ENCODE measurements at regions not wholly inside any gene's neighbourhood (a gene's known extent, or its start where the extent isn't known, plus 50 kb on each side); places are given as distances from the start of the nearest gene placed in this dataset.
"Not testable (repeated sequence)": the region's sequence is repeated elsewhere in the genome, so short reads cannot be mapped to it uniquely, and the experiment has no call there.

- ATAC-seq = no peak
- no peak for DNase-seq
- intact Hi-C loops (cut with micrococcal nuclease) = no loop called here
Observed at GRCh38 chr4:64682946-64683345, 273.7 kb upstream of the TECRL start.

GRCh38 chr4:64682481-64682880, 273.2 kb upstream of the TECRL start:
- intact Hi-C loops (cut with micrococcal nuclease) = no loop called here
- DNase-seq (no peak), ATAC-seq (no peak)

- intact Hi-C loops (cut with micrococcal nuclease); DNase-seq; ATAC-seq: not testable (repeated sequence)
Observed at GRCh38 chr4:64673121-64673520, 263.9 kb upstream of the TECRL start.

GRCh38 chr4:64670647-64671046, 261.4 kb upstream of the TECRL start:
- intact Hi-C loops (cut with micrococcal nuclease) = no loop called here
- DNase-seq (no peak), ATAC-seq (no peak)

- no peak for DNase-seq
- ATAC-seq = no peak
- intact Hi-C loops (cut with micrococcal nuclease) = no loop called here
Observed at GRCh38 chr4:64643841-64644240, 234.6 kb upstream of the TECRL start.

GRCh38 chr4:64642936-64643335, 233.7 kb upstream of the TECRL start:
- DNase-seq = no peak
- no peak for ATAC-seq

GRCh38 chr4:64640402-64640801, 231.2 kb upstream of the TECRL start:
- DNase-seq = peak; percentile 11
- intact Hi-C loops (cut with micrococcal nuclease); ATAC-seq: not testable (repeated sequence)

More at GRCh38 chr4:64642936-64643335, 233.7 kb upstream of the TECRL start:
- intact Hi-C loops (cut with micrococcal nuclease) = no loop called here

- intact Hi-C loops (cut with micrococcal nuclease) = no loop called here
- ATAC-seq = no peak
- DNase-seq = no peak
Observed at GRCh38 chr4:64625438-64625837, 216.2 kb upstream of the TECRL start.

- no peak for DNase-seq
- ATAC-seq = no peak
- intact Hi-C loops (cut with micrococcal nuclease) = no loop called here
Observed at GRCh38 chr4:64617800-64618199, 208.6 kb upstream of the TECRL start.

GRCh38 chr4:64614276-64614675, 205.0 kb upstream of the TECRL start:
- intact Hi-C loops (cut with micrococcal nuclease) = no loop called here
- ATAC-seq (no peak), DNase-seq (no peak)

GRCh38 chr4:64613046-64613445, 203.8 kb upstream of the TECRL start:
- intact Hi-C loops (cut with micrococcal nuclease) = no loop called here
- no peak for ATAC-seq
- DNase-seq = no peak

- no peak for ATAC-seq
- intact Hi-C loops (cut with micrococcal nuclease) = no loop called here
- DNase-seq = no peak
Observed at GRCh38 chr4:64598066-64598465, 188.8 kb upstream of the TECRL start.

GRCh38 chr4:64594723-64595122, 185.5 kb upstream of the TECRL start:
- ATAC-seq (no peak), DNase-seq (no peak)
- intact Hi-C loops (cut with micrococcal nuclease) = no loop called here

GRCh38 chr4:64588507-64588906, 179.3 kb upstream of the TECRL start:
- DNase-seq (no peak), ATAC-seq (no peak)
- intact Hi-C loops (cut with micrococcal nuclease) = no loop called here

- intact Hi-C loops (cut with micrococcal nuclease) = no loop called here
- DNase-seq (peak; percentile 26), ATAC-seq (no peak)
Observed at GRCh38 chr4:64584981-64585557, 175.8 kb upstream of the TECRL start.

- ATAC-seq (no peak), DNase-seq (no peak)
- intact Hi-C loops (cut with micrococcal nuclease) = no loop called here
Observed at GRCh38 chr4:64584125-64584524, 174.9 kb upstream of the TECRL start.

- DNase-seq = no peak
- ATAC-seq = no peak
- intact Hi-C loops (cut with micrococcal nuclease) = no loop called here
Observed at GRCh38 chr4:64582492-64582891, 173.2 kb upstream of the TECRL start.

GRCh38 chr4:64581422-64581821, 172.2 kb upstream of the TECRL start:
- ATAC-seq (no peak), DNase-seq (no peak)
- intact Hi-C loops (cut with micrococcal nuclease) = no loop called here

GRCh38 chr4:64564126-64564525, 154.9 kb upstream of the TECRL start:
- DNase-seq = no peak

GRCh38 chr4:64559571-64559970, 150.3 kb upstream of the TECRL start:
- ATAC-seq (no peak), DNase-seq (no peak)
- intact Hi-C loops (cut with micrococcal nuclease) = no loop called here

More at GRCh38 chr4:64564126-64564525, 154.9 kb upstream of the TECRL start:
- no peak for ATAC-seq
- intact Hi-C loops (cut with micrococcal nuclease) = no loop called here

GRCh38 chr4:64551125-64551524, 141.9 kb upstream of the TECRL start:
- intact Hi-C loops (cut with micrococcal nuclease) = no loop called here
- ATAC-seq (no peak), DNase-seq (no peak)

- intact Hi-C loops (cut with micrococcal nuclease) = loop anchor here (10.0 kb wide), 1 partner anchor 251 kb away; no protein-coding TSS in a partner anchor
- DNase-seq (no peak), ATAC-seq (no peak)
Observed at GRCh38 chr4:64545593-64545992, 136.3 kb upstream of the TECRL start.
